ENCODE measurements at regions not wholly inside any gene's neighbourhood (a gene's known extent, or its start where the extent isn't known, plus 50 kb on each side); places are given as distances from the start of the nearest gene placed in this dataset.

- TF ChIP-seq EZH2 (IDR thresholded peaks at IDR 0.05): no peak
- TF ChIP-seq, protein P1, sequence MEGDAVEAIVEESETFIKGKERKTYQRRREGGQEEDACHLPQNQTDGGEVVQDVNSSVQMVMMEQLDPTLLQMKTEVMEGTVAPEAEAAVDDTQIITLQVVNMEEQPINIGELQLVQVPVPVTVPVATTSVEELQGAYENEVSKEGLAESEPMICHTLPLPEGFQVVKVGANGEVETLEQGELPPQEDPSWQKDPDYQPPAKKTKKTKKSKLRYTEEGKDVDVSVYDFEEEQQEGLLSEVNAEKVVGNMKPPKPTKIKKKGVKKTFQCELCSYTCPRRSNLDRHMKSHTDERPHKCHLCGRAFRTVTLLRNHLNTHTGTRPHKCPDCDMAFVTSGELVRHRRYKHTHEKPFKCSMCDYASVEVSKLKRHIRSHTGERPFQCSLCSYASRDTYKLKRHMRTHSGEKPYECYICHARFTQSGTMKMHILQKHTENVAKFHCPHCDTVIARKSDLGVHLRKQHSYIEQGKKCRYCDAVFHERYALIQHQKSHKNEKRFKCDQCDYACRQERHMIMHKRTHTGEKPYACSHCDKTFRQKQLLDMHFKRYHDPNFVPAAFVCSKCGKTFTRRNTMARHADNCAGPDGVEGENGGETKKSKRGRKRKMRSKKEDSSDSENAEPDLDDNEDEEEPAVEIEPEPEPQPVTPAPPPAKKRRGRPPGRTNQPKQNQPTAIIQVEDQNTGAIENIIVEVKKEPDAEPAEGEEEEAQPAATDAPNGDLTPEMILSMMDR (IDR thresholded peaks at IDR 0.05): no peak
- TF ChIP-seq EZH2phosphoT487 (IDR thresholded peaks at IDR 0.05): no peak
Observed at GRCh38 chr2:75292826-75293225, 93.5 kb upstream of the TACR1 start.

Measured in neural progenitor cell (in vitro differentiated cells).